ENCODE measurements at regions not wholly inside any gene's neighbourhood (a gene's known extent, or its start where the extent isn't known, plus 50 kb on each side); places are given as distances from the start of the nearest gene placed in this dataset.
"Not testable (repeated sequence)": the region's sequence is repeated elsewhere in the genome, so short reads cannot be mapped to it uniquely, and the experiment has no call there.

- Histone ChIP-seq H3K4me1 (ENCODE audit: insufficient read depth, low read length) (no peaks in the 10 kb centered on the region), H3K9ac (ENCODE audit: low read depth, low read length) (no peak overlapping the region), H3K4me3 (ENCODE audit: low read length) (no peak overlapping the region), H3K9me3 (ENCODE audit: insufficient read depth, low read depth, low read length) (no peaks in the 10 kb centered on the region), H3K36me3 (ENCODE audit: insufficient read depth, low read depth, low read length) (no peaks in the 10 kb centered on the region), H3K27ac (ENCODE audit: low read length) (no peak overlapping the region), H3K27me3 (ENCODE audit: insufficient read depth, low read length) (no peaks in the 10 kb centered on the region)
These were observed 121.1 kb upstream of the ZEB1 start for GRCh38 chr10:31197886-31198285.

GRCh38 chr10:31204090-31204489 lies 114.9 kb upstream of the ZEB1 start:
- Histone ChIP-seq H3K27me3 (ENCODE audit: insufficient read depth, low read length) (no peaks in the 10 kb centered on the region), H3K36me3 (ENCODE audit: insufficient read depth, low read depth, low read length) (no peaks in the 10 kb centered on the region), H3K4me3 (ENCODE audit: low read length) (no peak overlapping the region), H3K4me1 (ENCODE audit: insufficient read depth, low read length) (no peaks in the 10 kb centered on the region), H3K9me3 (ENCODE audit: insufficient read depth, low read depth, low read length) (no peaks in the 10 kb centered on the region), H3K27ac (ENCODE audit: low read length) (no peak overlapping the region), H3K9ac (ENCODE audit: low read depth, low read length) (no peak overlapping the region)

GRCh38 chr10:31207636-31208035 lies 111.4 kb upstream of the ZEB1 start:
- no peaks in the 10 kb centered on the region for H3K9me3 ChIP-seq (ENCODE audit: insufficient read depth, low read depth, low read length)
- H3K4me3 ChIP-seq (ENCODE audit: low read length): no peak overlapping the region
- no peak overlapping the region for H3K9ac ChIP-seq (ENCODE audit: low read depth, low read length)
- H3K36me3 ChIP-seq (ENCODE audit: insufficient read depth, low read depth, low read length): no peaks in the 10 kb centered on the region
- H3K27ac ChIP-seq (ENCODE audit: low read length): no peak overlapping the region
- H3K27me3 ChIP-seq (ENCODE audit: insufficient read depth, low read length): no peaks in the 10 kb centered on the region
- no peaks in the 10 kb centered on the region for H3K4me1 ChIP-seq (ENCODE audit: insufficient read depth, low read length)

GRCh38 chr10:31209478-31209877 lies 109.5 kb upstream of the ZEB1 start:
- no peaks in the 10 kb centered on the region for H3K36me3 ChIP-seq (ENCODE audit: insufficient read depth, low read depth, low read length)
- no peaks in the 10 kb centered on the region for H3K9me3 ChIP-seq (ENCODE audit: insufficient read depth, low read depth, low read length)
- no peak overlapping the region for H3K4me3 ChIP-seq (ENCODE audit: low read length)
- H3K4me1 ChIP-seq (ENCODE audit: insufficient read depth, low read length): no peaks in the 10 kb centered on the region
- no peaks in the 10 kb centered on the region for H3K27me3 ChIP-seq (ENCODE audit: insufficient read depth, low read length)
- H3K27ac ChIP-seq (ENCODE audit: low read length): no peak overlapping the region
- H3K9ac ChIP-seq (ENCODE audit: low read depth, low read length): no peak overlapping the region

- H3K4me3 ChIP-seq (ENCODE audit: low read length): no peak overlapping the region
- no peaks in the 10 kb centered on the region for H3K9me3 ChIP-seq (ENCODE audit: insufficient read depth, low read depth, low read length)
- no peaks in the 10 kb centered on the region for H3K36me3 ChIP-seq (ENCODE audit: insufficient read depth, low read depth, low read length)
- no peaks in the 10 kb centered on the region for H3K4me1 ChIP-seq (ENCODE audit: insufficient read depth, low read length)
- H3K9ac ChIP-seq (ENCODE audit: low read depth, low read length): no peak overlapping the region
- H3K27ac ChIP-seq (ENCODE audit: low read length): no peak overlapping the region
- no peaks in the 10 kb centered on the region for H3K27me3 ChIP-seq (ENCODE audit: insufficient read depth, low read length)
These were observed 108.8 kb upstream of the ZEB1 start for GRCh38 chr10:31210190-31210589.

GRCh38 chr10:31213959-31214358 lies 105.1 kb upstream of the ZEB1 start:
- Histone ChIP-seq H3K9me3 (ENCODE audit: insufficient read depth, low read depth, low read length) (no peaks in the 10 kb centered on the region), H3K9ac (ENCODE audit: low read depth, low read length) (no peak overlapping the region), H3K27ac (ENCODE audit: low read length) (no peak overlapping the region), H3K27me3 (ENCODE audit: insufficient read depth, low read length) (no peaks in the 10 kb centered on the region), H3K4me3 (ENCODE audit: low read length) (no peak overlapping the region), H3K36me3 (ENCODE audit: insufficient read depth, low read depth, low read length) (no peaks in the 10 kb centered on the region), H3K4me1 (ENCODE audit: insufficient read depth, low read length) (no peaks in the 10 kb centered on the region)

GRCh38 chr10:31215052-31215451 lies 104.0 kb upstream of the ZEB1 start:
- H3K27ac ChIP-seq (ENCODE audit: low read length): no peak overlapping the region
- H3K9ac ChIP-seq (ENCODE audit: low read depth, low read length): no peak overlapping the region
- no peaks in the 10 kb centered on the region for H3K4me1 ChIP-seq (ENCODE audit: insufficient read depth, low read length)
- no peaks in the 10 kb centered on the region for H3K36me3 ChIP-seq (ENCODE audit: insufficient read depth, low read depth, low read length)
- no peaks in the 10 kb centered on the region for H3K27me3 ChIP-seq (ENCODE audit: insufficient read depth, low read length)
- no peaks in the 10 kb centered on the region for H3K9me3 ChIP-seq (ENCODE audit: insufficient read depth, low read depth, low read length)
- H3K4me3 ChIP-seq (ENCODE audit: low read length): no peak overlapping the region

- H3K27me3 ChIP-seq (ENCODE audit: insufficient read depth, low read length): no peaks in the 10 kb centered on the region
- no peaks in the 10 kb centered on the region for H3K9me3 ChIP-seq (ENCODE audit: insufficient read depth, low read depth, low read length)
- no peaks in the 10 kb centered on the region for H3K36me3 ChIP-seq (ENCODE audit: insufficient read depth, low read depth, low read length)
- no peaks in the 10 kb centered on the region for H3K4me1 ChIP-seq (ENCODE audit: insufficient read depth, low read length)
- H3K9ac ChIP-seq (ENCODE audit: low read depth, low read length): no peak overlapping the region
- H3K27ac ChIP-seq (ENCODE audit: low read length): no peak overlapping the region
- no peak overlapping the region for H3K4me3 ChIP-seq (ENCODE audit: low read length)
These were observed 99.7 kb upstream of the ZEB1 start for GRCh38 chr10:31219306-31219705.

- H3K4me1 ChIP-seq (ENCODE audit: insufficient read depth, low read length); H3K27me3 ChIP-seq (ENCODE audit: insufficient read depth, low read length); H3K36me3 ChIP-seq (ENCODE audit: insufficient read depth, low read depth, low read length); H3K9me3 ChIP-seq (ENCODE audit: insufficient read depth, low read depth, low read length); H3K27ac ChIP-seq (ENCODE audit: low read length); H3K9ac ChIP-seq (ENCODE audit: low read depth, low read length); H3K4me3 ChIP-seq (ENCODE audit: low read length): not testable (repeated sequence)
These were observed 90.2 kb upstream of the ZEB1 start for GRCh38 chr10:31228780-31229179.

GRCh38 chr10:31239961-31240360 lies 79.1 kb upstream of the ZEB1 start:
- Histone ChIP-seq H3K9ac (ENCODE audit: low read depth, low read length) (no peak overlapping the region), H3K9me3 (ENCODE audit: insufficient read depth, low read depth, low read length) (no peaks in the 10 kb centered on the region), H3K36me3 (ENCODE audit: insufficient read depth, low read depth, low read length) (no peaks in the 10 kb centered on the region), H3K27ac (ENCODE audit: low read length) (no peak overlapping the region), H3K4me1 (ENCODE audit: insufficient read depth, low read length) (no peaks in the 10 kb centered on the region), H3K27me3 (ENCODE audit: insufficient read depth, low read length) (no peaks in the 10 kb centered on the region), H3K4me3 (ENCODE audit: low read length) (no peak overlapping the region)

GRCh38 chr10:31242902-31243301 lies 76.1 kb upstream of the ZEB1 start:
- Histone ChIP-seq H3K9ac (ENCODE audit: low read depth, low read length) (no peak overlapping the region), H3K27ac (ENCODE audit: low read length) (no peak overlapping the region), H3K4me1 (ENCODE audit: insufficient read depth, low read length) (no peaks in the 10 kb centered on the region), H3K4me3 (ENCODE audit: low read length) (no peak overlapping the region), H3K36me3 (ENCODE audit: insufficient read depth, low read depth, low read length) (no peaks in the 10 kb centered on the region), H3K9me3 (ENCODE audit: insufficient read depth, low read depth, low read length) (no peaks in the 10 kb centered on the region), H3K27me3 (ENCODE audit: insufficient read depth, low read length) (no peaks in the 10 kb centered on the region)

GRCh38 chr10:31251118-31251517 lies 67.9 kb upstream of the ZEB1 start:
- not testable (repeated sequence) for H3K9me3 ChIP-seq (ENCODE audit: insufficient read depth, low read depth, low read length); H3K4me1 ChIP-seq (ENCODE audit: insufficient read depth, low read length); H3K36me3 ChIP-seq (ENCODE audit: insufficient read depth, low read depth, low read length); H3K27me3 ChIP-seq (ENCODE audit: insufficient read depth, low read length); H3K9ac ChIP-seq (ENCODE audit: low read depth, low read length); H3K27ac ChIP-seq (ENCODE audit: low read length); H3K4me3 ChIP-seq (ENCODE audit: low read length)

GRCh38 chr10:31253237-31253636 lies 65.8 kb upstream of the ZEB1 start:
- Histone ChIP-seq H3K27ac (ENCODE audit: low read length) (no peak overlapping the region), H3K27me3 (ENCODE audit: insufficient read depth, low read length) (no peaks in the 10 kb centered on the region), H3K4me1 (ENCODE audit: insufficient read depth, low read length) (no peaks in the 10 kb centered on the region), H3K9ac (ENCODE audit: low read depth, low read length) (no peak overlapping the region), H3K4me3 (ENCODE audit: low read length) (no peak overlapping the region), H3K36me3 (ENCODE audit: insufficient read depth, low read depth, low read length) (no peaks in the 10 kb centered on the region), H3K9me3 (ENCODE audit: insufficient read depth, low read depth, low read length) (no peaks in the 10 kb centered on the region)
